ENCODE measurements at regions not wholly inside any gene's neighbourhood (a gene's known extent, or its start where the extent isn't known, plus 50 kb on each side); places are given as distances from the start of the nearest gene placed in this dataset.

DNA sequence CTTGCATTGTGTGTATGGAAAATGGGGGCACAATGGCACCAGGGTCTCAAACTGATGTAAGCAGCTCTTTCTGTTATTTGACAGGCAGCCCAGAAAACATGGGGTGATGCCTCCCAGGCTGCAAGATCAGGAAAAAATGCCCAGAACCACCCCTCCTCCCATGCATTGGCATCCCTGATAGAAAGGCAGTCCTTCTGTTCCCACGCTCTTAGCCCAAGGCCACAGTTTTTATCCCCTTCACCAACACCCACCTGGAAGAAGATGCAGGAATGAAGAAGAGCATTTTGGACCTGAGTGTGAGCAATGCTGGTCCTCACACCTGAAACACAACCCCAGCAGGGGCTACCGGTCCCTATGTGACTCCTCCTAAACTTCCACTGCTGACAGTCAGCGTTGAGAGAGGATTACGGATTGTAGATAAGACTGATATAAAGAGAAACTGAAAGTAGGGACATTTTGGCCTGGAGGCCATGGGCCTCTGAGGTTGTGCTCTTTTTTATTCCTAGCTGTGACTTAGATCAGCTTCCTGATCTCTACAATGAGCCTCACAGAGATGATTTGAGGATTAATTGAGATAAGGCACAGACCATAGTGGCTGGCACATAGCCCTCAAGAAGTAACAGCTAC, 386.0 kb upstream of the ATP5MC3 start:
- H3K36me3 ChIP-seq, result no peaks in the 10 kb centered on the region
- intact Hi-C loops (cut with DNase I; ENCODE audit: low total_unique reads), result no loop called here
- no peak for TF ChIP-seq POLR2A (IDR thresholded peaks at IDR 0.05)
- no peak overlapping the region for H3K4me3 ChIP-seq
- no peaks in the 10 kb centered on the region for H3K27me3 ChIP-seq
- no peak overlapping the region for H3K27ac ChIP-seq
- H3K4me1 ChIP-seq, result no peaks in the 10 kb centered on the region
- H3K9me3 ChIP-seq, result no peaks in the 10 kb centered on the region
- DNase-seq (ENCODE audit: low spot score in 2 of 2), result no peak

- DNase-seq (ENCODE audit: low spot score in 2 of 2), result no peak
- intact Hi-C loops (cut with DNase I; ENCODE audit: low total_unique reads), result no loop called here
- TF ChIP-seq POLR2A (IDR thresholded peaks at IDR 0.05) (no peak), POLR2AphosphoS5 (IDR thresholded peaks at IDR 0.05) (no peak)
- TF ChIP-seq, protein P1, sequence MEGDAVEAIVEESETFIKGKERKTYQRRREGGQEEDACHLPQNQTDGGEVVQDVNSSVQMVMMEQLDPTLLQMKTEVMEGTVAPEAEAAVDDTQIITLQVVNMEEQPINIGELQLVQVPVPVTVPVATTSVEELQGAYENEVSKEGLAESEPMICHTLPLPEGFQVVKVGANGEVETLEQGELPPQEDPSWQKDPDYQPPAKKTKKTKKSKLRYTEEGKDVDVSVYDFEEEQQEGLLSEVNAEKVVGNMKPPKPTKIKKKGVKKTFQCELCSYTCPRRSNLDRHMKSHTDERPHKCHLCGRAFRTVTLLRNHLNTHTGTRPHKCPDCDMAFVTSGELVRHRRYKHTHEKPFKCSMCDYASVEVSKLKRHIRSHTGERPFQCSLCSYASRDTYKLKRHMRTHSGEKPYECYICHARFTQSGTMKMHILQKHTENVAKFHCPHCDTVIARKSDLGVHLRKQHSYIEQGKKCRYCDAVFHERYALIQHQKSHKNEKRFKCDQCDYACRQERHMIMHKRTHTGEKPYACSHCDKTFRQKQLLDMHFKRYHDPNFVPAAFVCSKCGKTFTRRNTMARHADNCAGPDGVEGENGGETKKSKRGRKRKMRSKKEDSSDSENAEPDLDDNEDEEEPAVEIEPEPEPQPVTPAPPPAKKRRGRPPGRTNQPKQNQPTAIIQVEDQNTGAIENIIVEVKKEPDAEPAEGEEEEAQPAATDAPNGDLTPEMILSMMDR (IDR thresholded peaks at IDR 0.05), result no peak
Measured at GRCh38 chr2:175560521-175561169, 379.1 kb upstream of the ATP5MC3 start.

DNA sequence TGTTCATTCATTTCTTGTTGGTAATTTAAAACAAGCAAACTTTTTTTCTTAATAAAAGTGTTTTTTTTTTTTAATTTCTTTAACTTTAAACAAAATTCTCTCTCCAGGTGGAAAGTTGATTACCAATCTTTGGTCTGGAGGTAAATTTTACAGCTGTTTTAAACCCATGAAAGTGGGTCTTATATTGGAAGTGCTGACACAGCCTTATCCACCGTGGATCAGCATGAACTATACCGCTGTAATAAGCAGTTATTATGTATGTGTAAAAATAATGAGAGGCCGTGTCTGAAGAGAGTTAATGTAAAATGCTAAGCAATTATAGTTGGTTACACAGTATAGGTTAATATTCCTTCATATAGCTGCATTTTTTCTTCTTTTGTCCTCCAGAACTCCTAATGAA, 378.1 kb upstream of the ATP5MC3 start:
- Histone ChIP-seq H3K27ac (no peak overlapping the region), H3K9me3 (no peaks in the 10 kb centered on the region), H3K36me3 (no peaks in the 10 kb centered on the region), H3K4me3 (no peak overlapping the region), H3K27me3 (peaks cover 0 to 5% of the 10 kb centered on the region in 2 donors), H3K4me1 (no peaks in the 10 kb centered on the region)
- DNase-seq (ENCODE audit: low spot score in 2 of 2), result no peak
- TF ChIP-seq POLR2A (IDR thresholded peaks at IDR 0.05) (no peak), POLR2AphosphoS5 (IDR thresholded peaks at IDR 0.05) (no peak)
- TF ChIP-seq, protein P1 (IDR thresholded peaks at IDR 0.05), result no peak
- intact Hi-C loops (cut with DNase I; ENCODE audit: low total_unique reads), result no loop called here

More at GRCh38 chr2:175560521-175561169, 379.1 kb upstream of the ATP5MC3 start:
- no peaks in the 10 kb centered on the region for H3K4me1 ChIP-seq
- no peaks in the 10 kb centered on the region for H3K9me3 ChIP-seq
- H3K36me3 ChIP-seq, result no peaks in the 10 kb centered on the region
- H3K4me3 ChIP-seq, result no peak overlapping the region
- H3K27me3 ChIP-seq, result peaks cover 0 to 5% of the 10 kb centered on the region in 2 donors
- H3K27ac ChIP-seq, result no peak overlapping the region

DNA sequence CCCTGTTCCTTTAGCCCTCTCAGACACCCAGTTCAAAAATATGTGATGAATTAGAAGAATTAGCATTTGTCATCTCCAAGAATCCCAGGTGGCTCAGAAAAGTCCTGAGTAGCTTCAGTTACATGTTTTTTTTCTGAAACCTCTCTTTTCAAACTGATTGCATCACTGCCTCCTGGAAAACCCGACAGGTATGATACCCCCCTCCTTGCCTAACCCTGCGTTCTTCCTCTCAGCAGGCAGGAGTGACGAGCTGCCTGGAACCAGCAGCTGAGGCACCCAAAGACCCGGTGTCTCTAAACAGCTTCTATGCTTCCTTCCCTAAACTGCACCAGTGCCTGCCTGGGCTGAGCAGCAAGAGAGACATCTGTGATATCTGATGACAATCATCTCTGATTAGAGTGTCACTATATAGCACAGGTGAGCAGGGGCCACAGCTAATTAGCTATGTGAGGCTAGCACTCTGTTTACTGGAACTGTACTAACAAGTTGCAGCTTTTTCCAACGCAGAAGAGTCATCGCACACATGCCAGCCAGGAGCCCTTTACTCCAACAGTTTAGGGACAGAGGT, 376.4 kb upstream of the ATP5MC3 start:
- no peak overlapping the region for H3K27ac ChIP-seq
- intact Hi-C loops (cut with DNase I; ENCODE audit: low total_unique reads), result no loop called here
- peaks cover 0 to 5% of the 10 kb centered on the region in 2 donors for H3K27me3 ChIP-seq
- no peaks in the 10 kb centered on the region for H3K36me3 ChIP-seq
- no peaks in the 10 kb centered on the region for H3K4me1 ChIP-seq
- no peak for DNase-seq (ENCODE audit: low spot score in 2 of 2)
- TF ChIP-seq, protein P1 (IDR thresholded peaks at IDR 0.05), result no peak
- no peak for TF ChIP-seq POLR2A (IDR thresholded peaks at IDR 0.05)
- TF ChIP-seq POLR2AphosphoS5 (IDR thresholded peaks at IDR 0.05), result no peak
- no peaks in the 10 kb centered on the region for H3K9me3 ChIP-seq
- H3K4me3 ChIP-seq, result no peak overlapping the region

DNA sequence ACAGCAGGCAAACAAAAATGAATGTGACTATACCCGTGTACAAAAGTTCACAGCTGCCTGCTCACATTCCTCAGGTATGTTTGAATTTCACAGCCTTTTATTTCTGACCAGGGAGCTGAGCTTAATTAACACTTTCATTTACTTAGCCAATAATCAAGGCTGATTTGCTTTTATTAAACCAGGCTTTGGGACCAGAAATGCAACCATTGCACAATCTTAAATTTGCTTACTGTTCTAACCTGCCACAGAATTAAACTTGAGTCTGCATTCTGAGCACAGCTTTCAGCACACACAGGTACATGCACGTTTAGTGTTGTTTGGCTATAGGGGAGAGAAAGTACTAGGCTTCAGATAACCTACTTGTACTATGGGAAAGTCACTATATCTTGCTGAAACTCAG, 372.4 kb upstream of the ATP5MC3 start:
- no peaks in the 10 kb centered on the region for H3K4me1 ChIP-seq
- no peak for DNase-seq (ENCODE audit: low spot score in 2 of 2)
- no peaks in the 10 kb centered on the region for H3K9me3 ChIP-seq
- H3K36me3 ChIP-seq, result no peaks in the 10 kb centered on the region
- TF ChIP-seq, protein P1 (IDR thresholded peaks at IDR 0.05), result no peak
- TF ChIP-seq POLR2AphosphoS5 (IDR thresholded peaks at IDR 0.05) (no peak), POLR2A (IDR thresholded peaks at IDR 0.05) (no peak)
- no peak overlapping the region for H3K27ac ChIP-seq
- peaks cover 0 to 5% of the 10 kb centered on the region in 2 donors for H3K27me3 ChIP-seq
- intact Hi-C loops (cut with DNase I; ENCODE audit: low total_unique reads), result no loop called here
- no peak overlapping the region for H3K4me3 ChIP-seq
